CD4-positive, CD25-positive, alpha-beta regulatory T cell (primary cell): ENCODE measurements at regions not wholly inside any gene's neighbourhood (a gene's known extent, or its start where the extent isn't known, plus 50 kb on each side); places are given as distances from the start of the nearest gene placed in this dataset.
"Not testable (repeated sequence)": the region's sequence is repeated elsewhere in the genome, so short reads cannot be mapped to it uniquely, and the experiment has no call there.

Source experiments
- ATAC-seq, 2 donors: fragments of 150-1000 bp; cut with Tn5 transposase; one replicate each; pipeline ENCODE4 v1.10.0; 2021; ENCODE audit warnings: low read depth in 2 of 2, moderate number of reproducible peaks in 2 of 2, moderate library complexity in 1 of 2
- DNase-seq, 3 donors: peaks; one replicate each; pipeline versions ENCODE4 v3.0.0 to v3.0.0-alpha.2; 2012 to 2022; ENCODE audit warnings: mixed read lengths in 1 of 3
- H3K27ac ChIP-seq: one replicate; pipeline ENCODE4 v1.7.0; 2013; ENCODE audit warnings: mild to moderate bottlenecking, low read length; ENCODE audit not compliant: insufficient read depth, poor library complexity, severe bottlenecking
- H3K27me3 ChIP-seq: one replicate; pipeline ENCODE4 v1.7.0; 2013; ENCODE audit warnings: low read length; ENCODE audit not compliant: control insufficient read depth, insufficient read depth
- H3K36me3 ChIP-seq: one replicate; pipeline ENCODE4 v1.7.0; 2013; ENCODE audit warnings: mild to moderate bottlenecking, low read length, moderate library complexity; ENCODE audit not compliant: control insufficient read depth, insufficient read depth
- H3K4me1 ChIP-seq: 2 replicates; pipeline ENCODE4 v1.7.0; 2013; ENCODE audit warnings: mild to moderate bottlenecking, low read length; ENCODE audit not compliant: insufficient read depth, control insufficient read depth, poor library complexity, severe bottlenecking
- H3K4me3 ChIP-seq: one replicate; pipeline ENCODE4 v1.7.0; 2013; ENCODE audit warnings: low read depth, mild to moderate bottlenecking, low read length, moderate library complexity
- H3K9me3 ChIP-seq, 2 experiments: 1 replicate in 1 of 2; 2 replicates in 1 of 2; pipeline ENCODE4 v1.7.0; 2013; ENCODE audit warnings: low read length in 2 of 2, mild to moderate bottlenecking in 1 of 2, moderate library complexity in 1 of 2; ENCODE audit not compliant: control insufficient read depth in 2 of 2
- H3K27ac Mint-ChIP-seq, 3 donors: one replicate each; pipeline ENCODE4 v1.8.0; 2020 to 2022; ENCODE audit warnings: mild to moderate bottlenecking in 3 of 3, mixed read lengths in 3 of 3, moderate library complexity in 2 of 3
- H3K27me3 Mint-ChIP-seq: one replicate; pipeline ENCODE4 v1.8.0; 2022; ENCODE audit warnings: mild to moderate bottlenecking, mixed read lengths
- H3K36me3 Mint-ChIP-seq: one replicate; pipeline ENCODE4 v1.8.0; 2020; ENCODE audit warnings: mixed read lengths
- H3K4me1 Mint-ChIP-seq, 4 donors: one replicate each; pipeline ENCODE4 v1.8.0; 2020 to 2022; ENCODE audit warnings: mixed read lengths in 4 of 4, mild to moderate bottlenecking in 1 of 4
- H3K4me3 Mint-ChIP-seq, 4 donors: one replicate each; pipeline ENCODE4 v1.8.0; 2020 to 2022; ENCODE audit warnings: mild to moderate bottlenecking in 4 of 4, mixed read lengths in 4 of 4, moderate library complexity in 3 of 4
- H3K9me3 Mint-ChIP-seq, 7 donors: one replicate each; pipeline ENCODE4 v1.8.0; 2020 to 2022; ENCODE audit warnings: mixed read lengths in 7 of 7, mild to moderate bottlenecking in 3 of 7, moderate library complexity in 2 of 7

- H3K27me3 ChIP-seq = no peaks in the 10 kb centered on the region
- no peak overlapping the region for H3K4me3 ChIP-seq
- no peaks in the 10 kb centered on the region for H3K9me3 ChIP-seq
- H3K9me3 Mint-ChIP-seq = no peaks in the 10 kb centered on the region
- peaks cover 6% of the 10 kb centered on the region for H3K4me1 ChIP-seq
- H3K27ac Mint-ChIP-seq = peak overlapping the region in 1 of 3 donors; percentile 59
- no peaks in the 10 kb centered on the region for H3K36me3 Mint-ChIP-seq
- H3K4me1 Mint-ChIP-seq = peaks cover 0 to 36% (median 8%) of the 10 kb centered on the region in 4 donors
- H3K27ac ChIP-seq = no peak overlapping the region
- H3K36me3 ChIP-seq = no peaks in the 10 kb centered on the region
- ATAC-seq = no peak
- no peaks in the 10 kb centered on the region for H3K27me3 Mint-ChIP-seq
- no peak for DNase-seq
- peak overlapping the region in 1 of 4 donors; percentile 65 for H3K4me3 Mint-ChIP-seq
Observed at GRCh38 chr7:142451296-142451695, 193.4 kb upstream of the PRSS58 start.

- H3K36me3 Mint-ChIP-seq = no peaks in the 10 kb centered on the region
- peaks cover 0 to 34% (median 8%) of the 10 kb centered on the region in 4 donors for H3K4me1 Mint-ChIP-seq
- H3K27me3 ChIP-seq = no peaks in the 10 kb centered on the region
- no peak overlapping the region for H3K27ac ChIP-seq
- no peaks in the 10 kb centered on the region for H3K9me3 ChIP-seq
- H3K27me3 Mint-ChIP-seq = no peaks in the 10 kb centered on the region
- no peak overlapping the region for H3K4me3 ChIP-seq
- H3K36me3 ChIP-seq = no peaks in the 10 kb centered on the region
- H3K4me1 ChIP-seq = peaks cover 6% of the 10 kb centered on the region
- peak overlapping the region in 1 of 3 donors; percentile 59 for H3K27ac Mint-ChIP-seq
- DNase-seq = no peak
- no peaks in the 10 kb centered on the region for H3K9me3 Mint-ChIP-seq
- H3K4me3 Mint-ChIP-seq = peak overlapping the region in 2 of 4 donors; percentile 59 to 65
- no peak for ATAC-seq
Observed at GRCh38 chr7:142450695-142451094, 192.8 kb upstream of the PRSS58 start.

DNA sequence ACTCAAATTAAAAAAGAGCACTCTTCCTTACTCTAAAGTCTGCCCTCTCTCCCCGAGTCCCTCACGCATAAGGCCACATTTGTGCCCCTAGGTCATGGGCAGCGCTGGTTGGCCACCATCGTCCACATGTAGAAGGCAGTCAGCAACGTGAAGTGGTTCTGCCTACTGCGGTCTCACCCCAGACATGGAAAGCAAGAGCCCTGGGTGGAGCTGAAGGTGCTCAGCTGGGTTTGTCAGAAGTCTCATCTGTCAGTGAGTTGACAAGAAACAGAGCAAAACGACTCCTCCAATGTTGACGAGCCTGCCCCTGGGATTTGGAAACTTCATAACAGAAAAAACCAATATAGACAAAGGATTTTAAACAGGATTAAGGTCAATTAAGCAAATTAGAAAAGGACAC is 192.3 kb upstream of the PRSS58 start:
- Histone ChIP-seq H3K27ac (no peak overlapping the region), H3K4me3 (no peak overlapping the region), H3K27me3 (no peaks in the 10 kb centered on the region), H3K9me3 (no peaks in the 10 kb centered on the region), H3K36me3 (no peaks in the 10 kb centered on the region), H3K4me1 (peaks cover 6% of the 10 kb centered on the region)
- H3K4me3 Mint-ChIP-seq = peak overlapping the region in 3 of 4 donors; percentile 23 to 73 (median 44)
- no peaks in the 10 kb centered on the region for H3K9me3 Mint-ChIP-seq
- no peak for ATAC-seq
- H3K4me1 Mint-ChIP-seq = peaks cover 0 to 32% (median 8%) of the 10 kb centered on the region in 4 donors
- no peaks in the 10 kb centered on the region for H3K27me3 Mint-ChIP-seq
- peaks cover 2% of the 10 kb centered on the region for H3K36me3 Mint-ChIP-seq
- H3K27ac Mint-ChIP-seq = peak overlapping the region in 1 of 3 donors; percentile 73
- DNase-seq = no peak

DNA sequence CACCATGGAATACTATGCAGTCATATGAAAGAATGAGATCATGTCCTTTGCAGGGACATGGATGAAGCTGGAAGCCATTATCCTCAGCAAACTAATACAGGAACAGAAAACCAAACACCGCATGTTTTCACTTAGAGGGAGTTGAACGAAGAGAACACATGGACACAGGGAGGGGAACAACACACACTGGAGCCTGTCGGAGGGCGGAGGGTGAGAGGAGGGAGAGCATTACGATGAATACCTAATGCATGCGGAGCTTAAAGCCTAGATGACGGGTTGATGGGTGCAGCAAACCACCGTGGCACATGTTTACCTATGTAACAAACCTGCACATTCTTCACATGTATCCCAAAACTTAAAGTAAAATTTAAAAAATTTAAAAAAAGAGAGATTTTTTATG is 191.0 kb upstream of the PRSS58 start:
- not testable (repeated sequence) for H3K9me3 ChIP-seq, H3K9me3 Mint-ChIP-seq, ATAC-seq

DNA sequence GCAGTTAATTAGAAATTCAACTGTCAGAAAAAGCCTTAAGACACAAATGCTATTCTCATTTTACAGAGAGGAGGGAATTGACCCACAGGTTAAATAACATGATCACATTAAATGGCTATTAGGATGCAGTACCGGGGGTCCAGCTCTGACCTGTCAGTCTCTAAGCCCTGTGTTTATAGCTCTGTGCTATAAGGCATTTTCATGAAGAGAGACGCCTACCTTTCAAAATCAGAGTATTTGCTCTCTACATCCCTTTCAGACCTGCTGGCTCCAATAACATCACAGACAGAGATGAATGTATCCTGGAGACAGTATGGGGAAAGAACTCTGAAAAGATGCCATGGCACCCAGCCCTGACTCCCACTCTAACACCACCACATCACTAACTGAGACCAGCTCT is 189.9 kb upstream of the PRSS58 start:
- Mint-ChIP-seq H3K36me3 (peaks cover 3% of the 10 kb centered on the region), H3K9me3 (no peaks in the 10 kb centered on the region), H3K4me1 (peaks cover 0 to 32% (median 5%) of the 10 kb centered on the region in 4 donors), H3K4me3 (peak overlapping the region in 1 of 4 donors; percentile 7), H3K27me3 (no peaks in the 10 kb centered on the region), H3K27ac (peak overlapping the region in 1 of 3 donors; percentile 83)
- H3K4me1 ChIP-seq = peaks cover 3% of the 10 kb centered on the region
- no peak overlapping the region for H3K4me3 ChIP-seq
- ATAC-seq = no peak
- no peaks in the 10 kb centered on the region for H3K36me3 ChIP-seq
- no peak overlapping the region for H3K27ac ChIP-seq
- no peaks in the 10 kb centered on the region for H3K9me3 ChIP-seq
- H3K27me3 ChIP-seq = no peaks in the 10 kb centered on the region
- DNase-seq = no peak

More for the DNA sequence above, 191.0 kb upstream of the PRSS58 start:
- not testable (repeated sequence) for H3K4me3 ChIP-seq, H3K27me3 ChIP-seq, H3K36me3 ChIP-seq, H3K36me3 Mint-ChIP-seq, H3K4me1 ChIP-seq, H3K27me3 Mint-ChIP-seq, DNase-seq, H3K27ac ChIP-seq
- H3K27ac Mint-ChIP-seq = peak overlapping the region in 1 of 3 donors; percentile 22
- H3K4me3 Mint-ChIP-seq = peak overlapping the region in 1 of 4 donors; percentile 20
- peaks cover 0 to 27% (median 3%) of the 10 kb centered on the region in 4 donors for H3K4me1 Mint-ChIP-seq

GRCh38 chr7:142445019-142445686 is 187.3 kb upstream of the PRSS58 start:
- Mint-ChIP-seq H3K27me3 (peaks cover 6% of the 10 kb centered on the region), H3K9me3 (peaks cover 0 to 1% (median 0%) of the 10 kb centered on the region in 7 donors), H3K36me3 (peaks cover 3% of the 10 kb centered on the region), H3K4me3 (peak overlapping the region in 2 of 4 donors; percentile 57), H3K27ac (peak overlapping the region; percentile 67 to 88 (median 75)), H3K4me1 (peaks cover 0 to 42% (median 19%) of the 10 kb centered on the region in 4 donors)
- H3K27ac ChIP-seq = peak overlapping the region; percentile 23
- peak; percentile 33 to 58 for ATAC-seq
- H3K36me3 ChIP-seq = no peaks in the 10 kb centered on the region
- no peaks in the 10 kb centered on the region for H3K27me3 ChIP-seq
- peaks cover 17% of the 10 kb centered on the region for H3K4me1 ChIP-seq
- H3K9me3 ChIP-seq = no peaks in the 10 kb centered on the region
- peak; percentile 15 to 39 (median 32) for DNase-seq
- H3K4me3 ChIP-seq = no peak overlapping the region

DNA sequence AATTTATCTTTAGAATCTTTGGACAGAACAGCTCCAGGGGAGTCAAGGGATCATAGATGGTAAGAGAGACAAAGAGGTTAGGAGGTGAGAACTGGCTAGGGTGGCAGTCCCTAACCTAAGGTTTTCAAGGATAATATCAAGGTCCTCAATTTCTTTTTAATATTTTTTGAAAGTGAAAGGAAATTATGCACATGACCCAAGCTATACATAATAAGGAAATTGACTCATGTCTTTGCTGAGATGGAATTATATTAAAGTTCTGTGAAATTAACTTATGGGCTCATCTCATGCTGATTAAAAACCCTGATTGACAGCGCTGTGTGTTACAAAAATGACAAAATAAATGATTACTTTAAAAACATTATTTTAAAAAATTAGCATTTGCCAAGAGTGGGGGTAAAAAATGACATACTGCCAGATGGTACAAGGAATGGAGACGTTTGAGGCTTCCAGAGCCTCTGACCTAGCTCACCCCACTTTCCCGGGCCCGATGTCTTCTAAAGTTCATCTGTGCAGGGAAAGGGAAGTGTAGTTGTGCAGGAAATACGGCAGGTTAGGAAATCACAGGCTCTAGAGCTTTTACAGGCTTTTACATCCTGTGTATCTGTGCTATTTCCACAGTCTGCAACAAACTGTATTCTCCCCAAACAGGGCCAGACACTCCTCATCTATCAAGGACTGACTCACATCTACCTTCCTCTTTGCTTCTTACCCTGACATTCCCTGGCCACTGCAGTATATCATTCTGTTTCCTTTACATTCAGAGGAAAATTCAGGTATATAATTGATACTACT is 185.6 kb upstream of the PRSS58 start:
- no peak overlapping the region for H3K4me3 ChIP-seq
- no peaks in the 10 kb centered on the region for H3K9me3 ChIP-seq
- ATAC-seq (no peak), DNase-seq (no peak)
- Mint-ChIP-seq H3K27me3 (peaks cover 6% of the 10 kb centered on the region), H3K36me3 (peaks cover 3% of the 10 kb centered on the region), H3K4me3 (peak overlapping the region in 1 of 4 donors; percentile 0), H3K27ac (no peak overlapping the region), H3K4me1 (peaks cover 5 to 54% (median 24%) of the 10 kb centered on the region in 4 donors), H3K9me3 (peaks cover 0 to 1% (median 0%) of the 10 kb centered on the region in 7 donors)
- no peak overlapping the region for H3K27ac ChIP-seq
- no peaks in the 10 kb centered on the region for H3K36me3 ChIP-seq
- H3K27me3 ChIP-seq = no peaks in the 10 kb centered on the region
- H3K4me1 ChIP-seq = peaks cover 22% of the 10 kb centered on the region
